ENCODE measurements at regions not wholly inside any gene's neighbourhood (a gene's known extent, or its start where the extent isn't known, plus 50 kb on each side); places are given as distances from the start of the nearest gene placed in this dataset.

- TF ChIP-seq CTCF (conservative IDR thresholded peaks at IDR 0.05 in 1 of 2, IDR thresholded peaks at IDR 0.05 in 1 of 2; ENCODE audit: extremely low read depth in 1 of 2, insufficient read depth in 1 of 2, low read depth in 1 of 2, low read length in 2 of 2) (no peak), EZH2 (IDR thresholded peaks at IDR 0.05; ENCODE audit: borderline replicate concordance, low read length) (no peak)
Observed at GRCh38 chr1:244157731-244158438, 106.8 kb downstream of the ZBTB18 start.

Measured in mammary epithelial cell (primary cell).